ENCODE measurements at regions not wholly inside any gene's neighbourhood (a gene's known extent, or its start where the extent isn't known, plus 50 kb on each side); places are given as distances from the start of the nearest gene placed in this dataset.

- TF ChIP-seq TAF1 (IDR thresholded peaks at IDR 0.05; ENCODE audit: low read depth, low read length) (no peak), POLR2A (IDR thresholded peaks at IDR 0.05; ENCODE audit: control extremely low read depth in 1 of 2, low read depth in 2 of 2, low read length in 2 of 2) (no peak), TEAD4 (IDR thresholded peaks at IDR 0.05; ENCODE audit: low read depth, low read length) (no peak), CTCF (IDR thresholded peaks at IDR 0.05; ENCODE audit: control extremely low read depth in 1 of 3, insufficient read depth in 1 of 3, low read depth in 1 of 3, low read length in 3 of 3) (no peak), TCF12 (IDR thresholded peaks at IDR 0.05; ENCODE audit: low read depth, low read length) (no peak), POU5F1 (IDR thresholded peaks at IDR 0.05; ENCODE audit: low read depth, low read length) (no peak)
Measured at GRCh38 chr12:127145929-127146789, 1120.8 kb upstream of the TMEM132C start.
